ENCODE measurements at regions not wholly inside any gene's neighbourhood (a gene's known extent, or its start where the extent isn't known, plus 50 kb on each side); places are given as distances from the start of the nearest gene placed in this dataset.

GRCh38 chr16:89034971-89035668 is 58.1 kb upstream of the CBFA2T3 start:
- TF ChIP-seq POLR2A (IDR thresholded peaks at IDR 0.05): no peak
- TF ChIP-seq CTCF (IDR thresholded peaks at IDR 0.05): no peak
- DNase-seq: no peak
- H3K27me3 ChIP-seq: no peaks in the 10 kb centered on the region

GRCh38 chr16:89035669-89036570 is 57.7 kb upstream of the ACSF3 start:
- Histone ChIP-seq H3K4me1 (peaks cover 0 to 12% (median 5%) of the 10 kb centered on the region in 4 donors), H3K36me3 (no peaks in the 10 kb centered on the region), H3K27ac (no peak overlapping the region), H3K27me3 (no peaks in the 10 kb centered on the region), H3K4me3 (no peak overlapping the region), H3K9me3 (no peaks in the 10 kb centered on the region)
- no peak for TF ChIP-seq POLR2A (IDR thresholded peaks at IDR 0.05)
- TF ChIP-seq CTCF (IDR thresholded peaks at IDR 0.05): no peak
- no peak for DNase-seq

More at GRCh38 chr16:89034971-89035668, 58.1 kb upstream of the CBFA2T3 start:
- H3K27ac ChIP-seq: no peak overlapping the region
- no peaks in the 10 kb centered on the region for H3K9me3 ChIP-seq
- no peak overlapping the region for H3K4me3 ChIP-seq
- H3K4me1 ChIP-seq: peaks cover 0 to 12% (median 5%) of the 10 kb centered on the region in 4 donors
- H3K36me3 ChIP-seq: no peaks in the 10 kb centered on the region

DNA sequence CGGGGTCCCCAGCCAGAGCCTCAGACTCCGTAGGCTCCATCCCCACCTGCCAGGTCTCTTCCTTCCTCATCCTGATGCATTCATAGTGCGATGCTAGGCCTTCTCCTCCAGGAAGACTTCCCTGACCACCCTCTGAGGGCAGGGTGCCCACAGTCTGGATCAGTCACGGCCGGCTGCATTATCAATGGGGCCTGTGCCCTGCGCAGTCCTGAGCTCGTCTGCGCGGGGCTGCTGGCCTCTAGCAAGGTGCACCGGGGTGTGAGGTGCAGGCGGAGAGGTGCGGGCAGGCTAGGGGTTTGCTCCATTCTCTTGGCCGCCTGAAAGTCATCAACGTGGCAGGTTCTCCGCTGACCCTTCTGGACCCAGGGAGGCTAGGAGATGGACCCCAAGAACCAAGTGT is 56.9 kb upstream of the ACSF3 start:
- H3K4me3 ChIP-seq: no peak overlapping the region

DNA sequence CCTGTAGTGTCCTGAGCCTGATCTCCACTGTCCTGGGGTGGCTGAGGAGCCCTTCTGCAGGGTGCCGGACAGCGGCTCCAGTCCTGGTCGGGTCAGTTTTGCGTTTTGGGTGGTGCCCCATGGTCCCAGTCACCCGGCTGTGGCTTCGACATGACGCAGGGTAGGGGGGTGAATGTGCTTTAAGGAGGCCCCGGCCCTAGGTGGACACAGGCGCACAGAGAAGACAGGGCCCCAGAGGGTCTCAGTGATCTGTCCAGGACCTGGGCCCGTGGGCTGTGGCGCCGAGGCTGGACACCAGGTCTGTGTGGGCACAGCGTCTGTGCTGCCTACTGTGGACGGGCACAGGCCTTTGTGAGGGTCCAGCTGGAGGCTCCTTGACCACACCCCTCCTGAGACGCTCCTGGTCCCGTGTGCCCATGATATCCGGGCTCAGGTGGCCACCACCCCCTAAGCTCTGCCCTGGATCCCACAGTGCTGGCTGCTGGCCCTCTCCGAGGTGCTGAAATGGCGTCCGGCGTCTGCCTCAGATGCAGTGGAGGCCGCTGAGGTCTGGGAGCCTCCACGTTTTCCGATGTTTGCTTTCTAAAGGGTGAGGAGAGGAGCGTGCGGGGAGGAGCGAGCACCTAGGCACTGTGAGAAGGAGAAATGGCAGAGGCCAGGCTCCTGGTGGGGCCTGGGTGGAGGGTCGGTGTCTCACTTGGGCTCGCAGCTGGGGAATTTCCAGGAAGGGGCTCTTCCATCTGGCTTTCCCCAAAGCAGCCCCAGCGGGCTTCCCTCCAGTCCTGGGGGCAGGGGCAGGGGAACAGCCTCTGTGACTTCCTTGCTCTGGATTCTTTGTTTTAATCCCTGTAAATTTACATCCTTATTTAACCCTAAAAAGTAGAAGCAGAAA is 56.1 kb upstream of the ACSF3 start:
- no peaks in the 10 kb centered on the region for H3K27me3 ChIP-seq
- H3K36me3 ChIP-seq: no peaks in the 10 kb centered on the region
- no peak for DNase-seq
- H3K4me3 ChIP-seq: no peak overlapping the region
- no peaks in the 10 kb centered on the region for H3K9me3 ChIP-seq
- TF ChIP-seq POLR2A (IDR thresholded peaks at IDR 0.05) (no peak), CTCF (IDR thresholded peaks at IDR 0.05) (no peak)
- peaks cover 0 to 12% (median under 1%) of the 10 kb centered on the region in 4 donors for H3K4me1 ChIP-seq
- no peak overlapping the region for H3K27ac ChIP-seq

More for the DNA sequence above, 56.9 kb upstream of the ACSF3 start:
- Histone ChIP-seq H3K9me3 (no peaks in the 10 kb centered on the region), H3K4me1 (peaks cover 0 to 12% (median 3%) of the 10 kb centered on the region in 4 donors), H3K27me3 (no peaks in the 10 kb centered on the region), H3K27ac (no peak overlapping the region), H3K36me3 (no peaks in the 10 kb centered on the region)
- no peak for TF ChIP-seq CTCF (IDR thresholded peaks at IDR 0.05)
- DNase-seq: no peak

DNA sequence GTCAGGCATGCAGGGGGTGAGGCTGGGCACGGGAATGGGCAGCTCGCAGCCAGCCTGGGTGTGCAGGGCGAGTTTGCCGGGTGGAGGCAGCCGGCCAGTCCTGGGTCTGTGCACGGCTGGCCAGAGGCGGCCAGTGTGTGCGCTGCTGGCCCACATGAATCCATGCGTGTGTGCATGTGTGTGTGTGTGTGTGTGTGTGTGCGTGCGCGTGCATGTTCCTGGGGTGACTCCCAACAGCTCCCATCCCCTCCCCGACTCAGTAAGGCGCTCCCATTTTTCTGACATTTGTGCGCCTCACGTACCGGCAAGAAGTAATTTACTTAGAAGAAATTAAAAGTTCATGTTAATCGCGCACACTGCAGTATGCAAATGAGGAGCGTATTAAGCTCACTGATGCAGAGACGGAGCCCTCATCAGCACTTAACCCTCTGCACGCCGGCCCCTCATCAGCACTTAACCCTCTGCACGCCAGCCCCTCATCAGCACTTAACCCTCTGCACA is 55.4 kb upstream of the ACSF3 start:
- DNase-seq: no peak
- H3K9me3 ChIP-seq: no peaks in the 10 kb centered on the region
- no peaks in the 10 kb centered on the region for H3K27me3 ChIP-seq

More for the DNA sequence above, 55.4 kb upstream of the ACSF3 start:
- H3K36me3 ChIP-seq: no peaks in the 10 kb centered on the region
- no peak for TF ChIP-seq POLR2A (IDR thresholded peaks at IDR 0.05)
- no peak for TF ChIP-seq CTCF (IDR thresholded peaks at IDR 0.05)
- H3K27ac ChIP-seq: no peak overlapping the region
- peaks cover 0 to 12% (median 0%) of the 10 kb centered on the region in 4 donors for H3K4me1 ChIP-seq
- no peak overlapping the region for H3K4me3 ChIP-seq
